ENCODE measurements at regions not wholly inside any gene's neighbourhood (a gene's known extent, or its start where the extent isn't known, plus 50 kb on each side); places are given as distances from the start of the nearest gene placed in this dataset.

- DNase-seq (ENCODE audit: low spot score) = no peak
Observed at GRCh38 chr1:208640295-208640694, 396.1 kb upstream of the PLXNA2 start.

GRCh38 chr1:208641579-208642280 is 397.5 kb upstream of the PLXNA2 start:
- DNase-seq (ENCODE audit: low spot score) = no peak

GRCh38 chr1:208643005-208643597 is 398.9 kb upstream of the PLXNA2 start:
- DNase-seq (ENCODE audit: low spot score) = no peak

GRCh38 chr1:208644401-208645160 is 400.4 kb upstream of the PLXNA2 start:
- no peak for DNase-seq (ENCODE audit: low spot score)

GRCh38 chr1:208646431-208646830 is 402.2 kb upstream of the PLXNA2 start:
- DNase-seq (ENCODE audit: low spot score) = no peak

- DNase-seq (ENCODE audit: low spot score) = no peak
Observed at GRCh38 chr1:208648146-208648545, 404.0 kb upstream of the PLXNA2 start.

- DNase-seq (ENCODE audit: low spot score) = peak; percentile 3
Observed at GRCh38 chr1:208652296-208653160, 408.3 kb upstream of the PLXNA2 start.

GRCh38 chr1:208653426-208653825 is 409.2 kb upstream of the PLXNA2 start:
- no peak for DNase-seq (ENCODE audit: low spot score)

GRCh38 chr1:208654241-208654640 is 410.1 kb upstream of the PLXNA2 start:
- DNase-seq (ENCODE audit: low spot score) = no peak

GRCh38 chr1:208665936-208666335 is 421.8 kb upstream of the PLXNA2 start:
- no peak for DNase-seq (ENCODE audit: low spot score)

GRCh38 chr1:208668991-208669390 is 424.8 kb upstream of the PLXNA2 start:
- DNase-seq (ENCODE audit: low spot score) = no peak

- no peak for DNase-seq (ENCODE audit: low spot score)
Observed at GRCh38 chr1:208670778-208671177, 426.6 kb upstream of the PLXNA2 start.

- no peak for DNase-seq (ENCODE audit: low spot score)
Observed at GRCh38 chr1:208681878-208682663, 437.9 kb upstream of the PLXNA2 start.

GRCh38 chr1:208682664-208683013 is 438.5 kb upstream of the PLXNA2 start:
- no peak for DNase-seq (ENCODE audit: low spot score)

- no peak for DNase-seq (ENCODE audit: low spot score)
Observed at GRCh38 chr1:208683141-208683540, 439.0 kb upstream of the PLXNA2 start.

GRCh38 chr1:208684192-208684591 is 440.0 kb upstream of the PLXNA2 start:
- no peak for DNase-seq (ENCODE audit: low spot score)

- no peak for DNase-seq (ENCODE audit: low spot score)
Observed at GRCh38 chr1:208686592-208686991, 442.4 kb upstream of the PLXNA2 start.

- no peak for DNase-seq (ENCODE audit: low spot score)
Observed at GRCh38 chr1:208688656-208689315, 444.6 kb upstream of the PLXNA2 start.

GRCh38 chr1:208691012-208691411 is 446.8 kb upstream of the PLXNA2 start:
- no peak for DNase-seq (ENCODE audit: low spot score)

GRCh38 chr1:208709981-208710380 is 465.8 kb upstream of the PLXNA2 start:
- DNase-seq (ENCODE audit: low spot score) = no peak

- DNase-seq (ENCODE audit: low spot score) = no peak
Observed at GRCh38 chr1:208714323-208714722, 470.1 kb upstream of the PLXNA2 start.

Data from CD4-positive, alpha-beta T cell treated with Interleukin-15 for 4 hours (primary cell).